Activated CD4-positive, alpha-beta T cell treated with anti-CD3 and anti-CD28 coated beads, Interleukin-2, Interleukin-6, amounts not matched to agents 100 ng/mL and 50 ng/mL, durations not matched to agents 16 hours and 8 hours (primary cell): ENCODE measurements at regions not wholly inside any gene's neighbourhood (a gene's known extent, or its start where the extent isn't known, plus 50 kb on each side); places are given as distances from the start of the nearest gene placed in this dataset.
"Not testable (repeated sequence)": the region's sequence is repeated elsewhere in the genome, so short reads cannot be mapped to it uniquely, and the experiment has no call there.

Experiments used
- DNase-seq: peaks from one replicate; pipeline ENCODE4 v3.0.0-alpha.2; 2020

- DNase-seq, result no peak
Measured at GRCh38 chr16:85225721-85226120, 113.4 kb upstream of the CIBAR2 start.

DNA sequence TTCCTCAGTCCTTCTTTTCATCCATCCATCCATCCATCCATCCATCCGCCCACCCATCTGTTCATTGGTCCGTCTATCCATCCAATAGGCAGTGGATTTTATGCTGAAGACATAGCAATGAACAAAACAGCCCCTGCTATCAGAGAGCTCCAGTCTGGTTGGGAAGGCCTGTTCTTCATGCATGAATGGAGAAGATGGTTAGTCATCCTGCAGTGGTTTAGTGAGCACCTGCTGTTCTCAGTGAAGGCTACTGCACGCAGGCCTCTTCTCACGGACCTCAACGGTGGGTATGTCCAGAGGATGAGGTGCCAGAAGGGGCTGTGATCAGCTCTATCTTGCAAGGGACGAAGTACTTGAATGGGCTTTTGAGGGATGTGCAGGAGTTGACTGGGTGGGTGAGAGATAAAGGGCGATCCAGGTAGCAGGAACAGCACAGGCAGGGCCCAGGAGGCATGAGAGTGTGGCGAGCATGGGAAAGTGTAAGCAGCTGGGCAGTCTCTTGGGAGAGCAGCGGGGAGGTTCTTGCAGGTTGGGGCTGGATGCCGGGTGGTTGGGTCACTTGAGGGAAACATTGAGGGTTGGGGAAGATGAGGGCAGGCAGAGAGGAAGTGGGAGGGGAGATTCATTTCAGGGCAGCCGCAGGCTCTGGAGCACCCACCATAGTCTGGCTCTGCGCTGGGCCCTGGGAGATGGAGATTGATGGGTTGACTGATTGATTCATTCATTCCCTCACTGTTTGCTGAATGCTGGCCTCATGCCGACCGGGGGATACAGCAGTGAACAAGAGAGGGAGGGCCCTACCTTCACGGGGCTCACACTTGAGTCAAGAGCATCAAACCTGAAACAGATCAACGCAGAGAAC, 115.0 kb upstream of the CIBAR2 start:
- DNase-seq, result no peak

DNA sequence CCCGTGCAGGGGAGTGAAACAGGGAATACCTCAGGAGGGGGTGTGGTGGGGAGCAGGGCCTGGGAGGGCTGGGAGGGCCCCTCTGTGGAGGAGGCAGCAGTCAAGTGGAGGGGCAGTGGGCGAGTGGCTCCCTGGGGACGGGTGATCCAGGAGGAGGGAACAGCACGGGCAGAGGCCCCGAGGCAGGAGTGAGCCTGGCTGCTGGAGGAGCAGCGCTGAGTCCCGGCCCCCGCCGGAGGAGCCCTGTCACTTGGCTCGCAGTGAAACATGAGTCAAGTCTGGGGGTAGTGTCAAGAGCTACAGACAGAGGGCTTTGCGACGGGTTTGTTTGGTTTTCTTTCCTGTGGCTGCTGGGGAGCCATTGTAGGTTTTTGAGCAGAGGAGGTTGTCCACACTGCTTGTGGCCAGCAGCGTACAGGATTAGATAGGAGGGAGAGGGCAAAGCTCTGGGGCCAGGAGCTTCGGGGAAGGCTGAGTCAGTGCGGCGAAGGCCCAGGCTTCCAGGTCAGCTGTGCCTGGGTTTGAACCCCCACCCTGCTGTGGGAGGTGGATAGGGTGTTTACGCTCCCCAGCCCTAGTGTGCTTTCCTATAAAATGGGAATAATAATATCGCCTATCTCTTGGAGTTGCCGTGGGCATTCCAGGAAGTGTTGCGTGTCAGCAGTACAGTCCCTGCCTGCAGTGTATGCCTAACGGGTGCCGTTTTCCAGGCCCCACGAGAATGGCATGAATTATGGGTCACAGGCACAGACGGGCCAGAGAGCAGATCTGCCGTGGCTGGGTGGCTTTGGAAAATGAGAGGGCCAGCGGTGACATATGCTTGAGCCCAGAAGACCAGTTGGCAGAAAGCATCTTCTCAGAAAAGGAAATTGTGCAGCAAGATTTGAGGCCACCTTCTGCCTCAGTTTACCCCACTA, 115.9 kb upstream of the CIBAR2 start:
- no peak for DNase-seq

GRCh38 chr16:85228970-85229430, 116.7 kb upstream of the CIBAR2 start:
- DNase-seq, result no peak

DNA sequence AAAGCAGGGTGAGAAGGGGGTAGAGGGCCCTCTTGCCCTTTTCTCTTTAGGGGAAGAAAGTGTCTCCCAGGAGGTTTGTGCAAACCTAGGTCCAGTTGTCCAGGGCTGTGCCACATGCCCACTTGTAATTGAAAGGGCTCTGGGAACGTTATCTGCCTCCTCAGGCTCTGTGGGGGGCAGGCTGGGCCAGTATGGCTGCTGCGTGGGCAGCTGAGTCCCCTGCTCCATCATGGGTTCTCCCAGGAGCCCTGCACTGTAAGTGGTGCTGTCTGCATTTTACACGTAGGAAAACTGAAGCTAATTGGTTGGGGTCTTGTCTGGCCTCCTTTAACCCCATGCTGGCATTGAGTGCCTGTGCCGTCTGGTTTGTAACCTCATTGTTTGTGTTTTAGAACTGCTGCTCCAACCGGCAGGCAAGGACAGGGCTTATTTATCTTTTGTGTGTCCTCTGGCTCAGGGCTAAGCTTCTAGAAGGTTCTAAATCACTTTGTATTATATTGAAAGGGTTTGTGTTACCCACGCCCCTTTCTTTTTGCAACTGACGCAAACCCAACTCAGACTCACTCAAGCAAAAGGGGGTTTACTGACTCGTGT, 117.7 kb upstream of the CIBAR2 start:
- DNase-seq, result no peak

GRCh38 chr16:85230764-85231383, 118.6 kb upstream of the CIBAR2 start:
- not testable (repeated sequence) for DNase-seq

DNA sequence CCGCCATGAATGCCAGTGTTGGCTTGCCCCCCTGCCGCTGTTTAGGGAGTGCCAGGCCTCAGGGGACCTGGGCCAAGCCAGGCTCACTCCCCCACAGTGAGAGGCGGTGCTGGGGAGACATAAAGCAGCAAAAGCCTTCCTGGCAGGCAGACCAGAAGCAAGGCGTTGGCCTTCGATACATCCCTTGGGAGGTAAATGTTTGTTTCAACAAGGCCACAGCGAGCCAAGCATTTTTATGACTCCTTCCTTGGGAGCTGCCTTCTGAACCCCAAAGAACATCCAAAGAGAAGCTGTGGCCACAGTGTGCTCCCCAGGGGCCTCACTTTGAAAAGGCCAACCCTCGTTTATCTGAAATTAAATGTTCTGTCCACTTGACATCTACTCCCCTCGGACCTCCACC, 119.7 kb upstream of the CIBAR2 start:
- no peak for DNase-seq

GRCh38 chr16:85232369-85233142, 120.3 kb upstream of the CIBAR2 start:
- no peak for DNase-seq

- DNase-seq, result no peak
Measured at GRCh38 chr16:85233516-85233915, 121.2 kb upstream of the CIBAR2 start.

DNA sequence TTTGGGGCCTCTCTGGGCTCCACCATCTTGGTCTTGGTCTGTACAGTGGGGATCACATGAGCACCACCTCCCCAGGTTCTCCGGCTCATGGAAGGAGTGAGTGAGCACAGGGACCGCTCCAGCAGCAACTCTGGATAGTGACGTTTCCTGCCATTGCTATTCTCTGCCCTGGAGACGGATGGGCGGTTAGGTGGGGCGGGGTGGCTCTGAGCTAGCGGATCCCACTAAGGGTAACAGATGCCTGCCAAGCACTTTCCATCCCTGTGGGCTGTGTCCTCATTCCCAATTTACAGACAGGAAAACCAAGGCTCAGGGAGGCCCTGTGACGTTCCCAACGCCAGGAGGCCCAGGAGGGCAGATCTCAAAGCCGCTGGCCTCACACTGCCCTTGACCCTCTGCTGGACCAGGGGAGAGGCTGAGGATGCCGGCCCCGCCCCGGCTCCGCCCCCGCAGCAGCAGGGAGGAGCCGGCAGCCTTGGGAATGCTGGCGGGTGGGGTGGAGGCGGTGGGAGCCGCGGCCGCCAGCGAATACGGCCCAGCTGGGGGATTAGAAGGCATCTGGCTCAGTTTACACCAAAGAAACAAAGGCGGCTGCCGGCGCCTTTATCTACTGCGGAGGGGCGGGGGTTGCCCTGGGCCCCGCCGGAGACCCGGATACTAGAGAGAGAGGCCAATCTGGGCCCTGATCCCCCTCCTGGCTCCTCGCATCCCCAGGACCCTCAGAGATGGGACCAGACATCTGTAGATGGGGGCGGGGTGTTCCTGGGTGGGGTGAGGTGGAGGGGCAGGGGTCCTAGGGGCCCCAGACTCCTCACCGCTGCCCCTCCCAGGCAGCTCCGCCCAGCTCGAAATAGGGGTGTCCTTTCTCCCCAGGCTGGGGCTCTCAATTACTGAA, 122.3 kb upstream of the CIBAR2 start:
- DNase-seq, result no peak

- DNase-seq, result no peak
Measured at GRCh38 chr16:85235991-85236817, 123.9 kb upstream of the CIBAR2 start.

DNA sequence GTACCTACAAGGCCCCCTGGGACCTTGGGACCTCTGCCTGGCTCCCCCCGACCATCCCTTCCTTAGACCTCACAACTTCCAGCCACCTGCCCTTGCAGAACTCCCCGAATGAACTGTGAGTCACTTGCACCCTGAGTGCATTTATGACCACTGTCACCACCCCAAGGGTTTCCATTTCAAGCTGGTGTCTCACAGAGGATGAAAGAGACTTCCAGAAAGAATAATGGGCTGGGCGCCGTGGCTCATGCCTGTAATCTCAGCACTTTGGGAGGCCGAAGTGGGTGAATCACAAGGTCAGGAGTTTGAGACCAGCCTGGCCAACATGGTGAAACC, 124.5 kb upstream of the CIBAR2 start:
- DNase-seq, result no peak

DNA sequence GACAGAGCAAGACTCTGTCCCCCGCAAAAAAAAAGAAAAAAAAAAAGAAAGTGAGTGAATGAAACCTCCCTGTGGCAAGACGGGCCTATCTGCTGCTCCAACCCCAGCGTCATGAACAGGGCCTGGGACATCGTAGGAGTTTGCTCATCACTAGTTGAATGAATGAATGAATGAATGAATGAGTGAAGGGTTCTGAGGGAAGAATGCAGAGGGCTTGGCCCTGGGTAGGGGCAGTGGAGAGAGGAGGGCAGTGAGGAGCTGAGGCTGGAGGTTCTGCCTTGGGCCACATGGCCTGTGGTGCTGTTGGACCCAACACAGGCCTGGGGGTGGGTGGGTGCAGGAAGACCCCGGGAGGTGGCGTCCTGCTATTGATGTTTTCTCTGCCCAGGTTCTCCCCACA, 125.5 kb upstream of the CIBAR2 start:
- DNase-seq, result no peak

DNA sequence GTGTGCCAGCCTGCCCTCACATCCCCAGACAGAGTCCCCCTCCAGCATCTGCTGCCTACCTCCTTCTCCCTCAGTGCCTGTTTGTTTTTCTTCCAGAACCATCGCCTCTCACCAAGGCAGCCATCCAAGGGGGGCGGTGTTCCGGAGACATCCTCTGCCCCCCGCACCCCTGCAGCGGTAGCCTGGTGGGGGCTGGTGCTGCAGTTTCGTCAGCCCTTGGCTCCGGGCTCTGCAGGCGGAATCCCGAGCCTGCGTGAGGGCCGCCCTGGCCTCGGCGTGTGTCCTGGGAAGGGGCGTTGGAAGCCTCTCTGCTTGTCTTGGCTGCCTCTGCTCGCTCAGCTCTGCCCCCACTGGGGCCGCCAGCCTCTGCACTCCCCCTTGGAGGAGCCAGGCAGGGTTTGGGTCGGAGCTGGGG, 126.0 kb upstream of the CIBAR2 start:
- no peak for DNase-seq

DNA sequence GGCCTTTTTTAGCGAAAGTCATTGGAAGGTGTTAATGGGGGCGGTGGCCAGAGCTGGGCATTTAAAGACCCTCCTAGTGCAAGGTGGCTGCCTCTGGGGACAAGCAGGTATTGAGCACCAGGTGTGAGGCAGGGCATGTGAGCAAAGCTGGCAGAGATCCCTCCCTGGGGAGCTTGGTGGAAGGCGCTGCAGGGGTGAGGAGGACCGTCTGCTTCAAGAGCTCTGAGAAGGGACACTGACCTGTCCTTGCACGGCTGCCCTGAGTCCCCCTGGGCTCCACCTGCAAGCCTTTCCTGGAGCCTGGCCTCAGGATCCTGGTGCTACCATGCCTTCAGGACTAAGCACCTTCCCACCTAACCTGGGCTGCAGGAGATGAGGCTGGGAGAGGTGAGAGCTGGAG, 127.0 kb upstream of the CIBAR2 start:
- DNase-seq, result no peak

DNA sequence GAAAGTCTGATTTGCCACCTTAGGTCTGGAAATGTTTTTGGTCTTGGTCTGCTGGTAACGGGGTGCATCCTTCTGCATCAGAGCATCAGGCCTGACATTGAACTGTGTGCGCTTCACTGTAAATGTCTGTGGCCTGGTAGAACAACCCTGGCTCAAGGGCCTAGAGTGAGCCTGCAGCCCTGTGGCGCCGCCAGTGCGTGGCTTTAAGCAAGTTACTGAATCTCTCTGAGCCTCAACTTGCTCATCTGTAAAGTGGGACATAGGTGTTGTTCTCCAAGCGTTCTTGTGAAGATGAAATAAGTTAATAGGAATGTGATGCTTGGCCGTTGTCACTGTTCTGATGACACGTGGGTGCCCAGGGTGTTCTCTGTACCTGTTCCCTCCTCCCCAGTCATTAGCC, 127.6 kb upstream of the CIBAR2 start:
- DNase-seq, result no peak

DNA sequence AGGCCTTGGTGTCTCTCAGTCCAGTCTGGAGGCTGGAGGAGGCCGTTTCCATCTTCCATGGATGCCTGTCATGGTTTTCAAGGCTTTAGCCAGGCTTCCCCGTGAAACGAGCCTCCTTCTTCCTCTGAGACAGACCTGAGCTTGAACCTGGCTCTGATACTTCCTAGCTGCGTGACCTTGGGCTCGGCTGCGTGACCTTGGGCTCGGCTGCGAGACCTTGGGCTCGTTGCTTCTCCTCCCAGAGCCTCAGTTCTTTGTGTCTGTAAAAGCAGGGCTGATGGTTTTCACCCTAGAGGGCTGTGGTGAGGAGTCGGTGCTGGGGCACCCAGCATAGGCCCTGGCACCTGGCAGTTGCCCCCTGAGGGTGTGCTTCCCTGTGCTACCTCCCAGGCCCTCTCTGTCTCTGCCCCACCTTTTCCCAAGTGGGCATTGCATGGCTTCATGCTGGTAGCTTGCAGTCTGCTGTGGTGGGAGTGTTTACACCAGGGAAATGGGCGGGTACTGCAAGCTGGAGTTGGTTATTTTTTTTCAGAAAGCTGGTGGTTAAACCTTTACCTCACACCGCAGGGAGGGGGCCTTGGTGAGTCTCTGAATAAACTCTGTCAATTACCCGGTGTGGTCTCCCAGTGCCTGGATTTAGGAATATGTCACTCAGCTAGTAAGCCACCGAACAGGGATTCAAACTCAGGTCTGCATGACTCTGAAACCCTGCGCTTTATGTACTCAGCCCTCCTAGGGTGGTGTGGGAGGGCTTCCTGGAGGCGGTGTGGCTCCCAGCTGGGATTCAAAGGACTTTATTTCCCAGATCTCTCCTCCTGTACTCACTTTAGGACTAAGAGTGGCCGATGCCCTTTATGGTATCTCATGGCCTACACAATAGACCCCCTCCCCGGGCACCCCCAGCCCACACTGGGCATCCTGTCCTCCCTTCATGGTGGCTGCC, 129.0 kb upstream of the CIBAR2 start:
- DNase-seq, result no peak

GRCh38 chr16:85242140-85242539, 129.9 kb upstream of the CIBAR2 start:
- DNase-seq, result no peak

DNA sequence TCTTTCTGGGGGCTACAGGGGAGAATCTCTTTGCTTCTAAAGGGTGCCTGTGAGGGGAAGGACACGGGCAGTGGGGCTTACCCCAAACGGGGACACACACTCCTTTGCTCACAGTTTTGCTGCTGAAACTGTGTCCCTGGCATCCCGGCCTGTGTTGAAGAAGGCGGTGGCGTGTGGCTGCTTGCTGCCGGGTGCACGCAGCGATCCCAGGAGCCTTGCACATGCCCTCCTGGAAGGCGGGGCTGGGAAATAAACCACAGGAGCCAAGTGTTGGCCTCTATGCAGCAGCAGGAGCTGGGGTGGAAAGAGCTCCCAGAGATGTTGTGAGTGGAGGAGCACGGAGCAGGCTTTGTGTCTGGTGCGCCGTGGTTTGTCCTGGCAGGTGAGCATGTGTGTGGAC, 131.0 kb upstream of the CIBAR2 start:
- no peak for DNase-seq
